ENCODE measurements at regions not wholly inside any gene's neighbourhood (a gene's known extent, or its start where the extent isn't known, plus 50 kb on each side); places are given as distances from the start of the nearest gene placed in this dataset.

DNA sequence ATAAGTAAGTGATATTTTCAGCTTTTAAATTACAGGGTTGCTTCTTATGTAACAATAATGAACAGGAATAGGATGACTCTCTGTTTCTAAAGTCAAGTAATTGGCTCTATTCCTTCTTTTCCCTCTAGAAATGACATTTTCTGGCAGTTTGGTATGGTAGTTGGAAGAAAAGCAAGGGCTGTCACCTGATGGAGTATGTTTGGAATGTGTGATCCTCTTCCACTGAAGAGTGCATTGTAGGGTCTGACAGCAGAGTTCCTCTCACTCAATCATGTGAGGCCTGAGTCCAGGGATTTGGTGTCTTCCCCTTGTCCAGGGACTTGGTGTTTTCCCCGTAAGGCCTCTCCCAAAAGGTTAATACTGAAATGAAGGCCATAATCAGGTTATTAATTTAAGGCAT, 233.8 kb upstream of the FBXL7 start:
- intact Hi-C loops (cut with micrococcal nuclease) = no loop called here

DNA sequence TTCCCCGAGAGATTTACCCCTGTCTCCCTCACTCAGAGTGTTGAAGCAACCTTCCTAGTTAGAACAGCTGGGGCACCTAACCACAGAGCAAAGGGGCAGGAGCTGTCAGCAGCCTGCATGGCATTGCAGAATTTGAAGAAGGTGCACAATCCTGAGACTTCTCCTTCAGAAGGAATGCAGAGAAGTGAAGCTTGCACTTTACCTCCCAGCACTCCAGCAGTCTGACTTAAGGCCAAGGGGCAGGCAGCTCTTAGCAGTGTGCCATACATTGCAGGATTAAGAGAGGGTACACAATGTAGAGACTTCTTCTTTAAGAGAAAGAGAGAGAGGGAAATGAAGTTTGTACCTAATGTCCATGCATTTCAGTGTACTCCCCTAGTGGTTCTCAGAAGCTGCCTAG, 236.0 kb upstream of the FBXL7 start:
- intact Hi-C loops (cut with micrococcal nuclease) = no loop called here

DNA sequence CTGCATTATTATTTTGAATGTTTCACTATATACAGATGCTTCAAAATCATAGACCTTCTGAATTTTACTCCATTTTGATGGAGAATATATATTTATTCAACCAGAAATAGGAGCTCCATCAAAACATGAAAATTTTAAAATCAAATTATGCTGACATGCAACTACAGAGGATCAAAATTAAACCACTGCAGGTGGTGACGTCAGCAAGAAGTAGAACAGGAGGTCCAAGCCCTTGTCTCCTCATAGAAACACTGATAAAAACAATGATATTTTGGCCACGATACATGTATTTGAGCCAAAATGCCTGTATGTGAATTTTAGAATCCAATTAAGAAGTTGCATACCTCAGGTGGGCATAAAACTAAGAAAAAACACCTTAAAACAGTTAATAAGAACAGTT, 236.6 kb upstream of the FBXL7 start:
- intact Hi-C loops (cut with micrococcal nuclease) = no loop called here

DNA sequence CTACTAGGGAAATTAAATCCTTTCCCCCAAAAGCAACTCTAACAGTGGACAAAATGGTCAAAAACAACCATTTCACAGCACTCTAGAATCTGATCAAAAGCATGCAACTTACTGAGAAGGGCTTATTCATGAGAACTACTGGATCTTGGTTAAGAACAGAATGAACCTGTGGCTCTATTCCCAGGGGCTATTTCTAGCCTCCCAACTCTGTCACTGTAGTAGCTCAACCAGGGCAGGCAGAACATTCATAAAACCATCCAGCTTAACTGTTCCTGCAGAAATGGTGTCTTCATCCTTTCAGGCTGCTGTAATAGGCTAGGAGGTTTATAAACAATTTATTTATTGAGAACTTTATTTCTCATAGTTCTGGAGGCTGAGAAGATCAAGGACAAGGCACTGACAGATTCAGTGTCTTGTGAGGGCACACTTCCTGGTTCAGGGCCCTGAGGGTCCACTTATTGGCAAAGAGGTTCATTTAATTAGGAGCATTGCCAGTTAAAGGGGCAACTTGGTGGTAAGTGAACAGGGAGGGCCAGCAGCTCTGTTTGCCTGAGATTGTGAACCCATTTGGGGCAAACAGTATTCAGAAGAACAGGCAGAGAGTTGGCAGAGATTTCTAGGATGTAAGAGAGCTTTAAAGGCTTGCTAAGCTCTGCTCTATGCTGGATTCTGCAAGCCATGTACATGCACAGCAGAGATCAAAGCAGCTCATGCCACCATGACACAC, 238.5 kb upstream of the FBXL7 start:
- intact Hi-C loops (cut with micrococcal nuclease) = no loop called here

DNA sequence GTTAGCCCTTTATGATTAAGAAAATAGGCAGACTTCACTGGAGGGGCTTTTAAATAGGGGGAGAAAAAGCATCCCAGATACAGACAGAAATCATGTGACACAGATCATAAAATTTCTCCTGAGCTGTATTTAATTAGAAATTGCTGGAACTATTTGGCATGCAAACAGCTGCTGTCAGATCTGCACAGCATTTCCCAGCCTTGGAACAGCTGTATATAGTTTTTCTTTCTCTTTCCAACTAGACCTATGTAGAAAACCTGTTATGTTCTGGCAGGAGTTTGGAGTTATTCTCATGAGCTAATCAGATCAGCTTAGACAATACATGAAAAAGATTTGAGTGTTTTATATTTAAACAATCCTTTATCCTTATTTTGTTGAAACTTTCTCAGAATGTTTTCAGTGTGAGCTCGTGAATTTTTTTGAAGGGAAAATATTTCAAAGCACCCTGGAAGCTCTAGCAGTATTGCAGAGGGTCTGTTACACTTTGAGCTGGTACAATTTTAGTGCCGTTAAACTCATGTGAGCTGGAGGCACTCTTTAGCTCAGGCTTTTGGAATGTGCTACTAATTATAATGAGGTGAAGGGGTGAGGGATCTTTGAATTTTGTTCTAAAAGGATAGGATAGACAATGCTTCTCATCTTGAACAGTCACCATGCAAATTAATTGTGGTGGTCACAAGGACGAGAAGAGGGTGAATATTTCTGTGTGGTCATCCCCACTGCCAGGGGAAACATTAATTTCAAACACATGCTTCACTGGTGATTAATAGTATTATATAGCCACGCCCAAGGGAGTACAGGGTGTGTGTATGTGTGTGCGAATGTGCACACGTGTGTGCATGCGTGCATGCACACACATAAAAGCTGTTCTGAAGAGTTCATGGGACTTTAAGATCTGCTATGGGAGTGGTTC, 239.4 kb upstream of the FBXL7 start:
- intact Hi-C loops (cut with micrococcal nuclease) = no loop called here

DNA sequence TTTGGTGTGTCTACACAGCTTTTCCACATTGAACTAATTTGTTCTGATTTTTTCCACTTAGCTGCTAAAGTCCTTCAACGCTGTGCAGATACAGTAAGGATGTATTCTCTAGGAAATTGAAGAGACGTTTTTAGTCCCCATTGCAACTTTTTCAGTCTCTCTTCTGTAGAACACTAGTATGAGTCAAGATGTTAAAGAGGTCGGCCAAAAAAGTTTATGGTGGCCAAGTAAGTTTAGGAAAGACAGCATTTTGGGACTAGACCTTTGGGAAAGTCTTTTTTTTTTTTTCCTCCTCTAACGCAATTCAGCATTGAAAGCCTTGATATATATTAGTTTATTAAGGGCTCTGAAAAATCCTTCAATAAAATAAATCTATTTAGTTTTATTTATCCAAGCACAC, 243.5 kb upstream of the FBXL7 start:
- intact Hi-C loops (cut with micrococcal nuclease) = no loop called here

DNA sequence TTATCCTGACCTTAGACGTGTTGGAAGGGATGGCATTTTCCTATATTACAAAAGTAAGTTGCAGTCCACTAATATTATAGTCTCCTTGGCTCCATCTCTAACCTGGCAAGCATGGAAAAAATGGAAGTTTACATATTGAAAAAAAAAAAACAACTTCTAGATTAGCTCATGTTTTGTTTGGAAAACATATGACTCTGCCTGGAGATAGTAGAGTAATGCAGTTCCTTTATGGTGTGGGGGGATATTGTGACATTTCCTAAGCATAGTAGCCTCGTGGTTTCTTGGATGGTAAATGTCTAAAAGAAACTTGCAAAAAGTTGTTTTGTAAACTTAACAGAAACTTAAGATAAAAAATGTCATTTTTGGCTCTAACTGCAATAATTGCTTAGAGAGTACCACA, 244.4 kb upstream of the FBXL7 start:
- intact Hi-C loops (cut with micrococcal nuclease) = no loop called here

DNA sequence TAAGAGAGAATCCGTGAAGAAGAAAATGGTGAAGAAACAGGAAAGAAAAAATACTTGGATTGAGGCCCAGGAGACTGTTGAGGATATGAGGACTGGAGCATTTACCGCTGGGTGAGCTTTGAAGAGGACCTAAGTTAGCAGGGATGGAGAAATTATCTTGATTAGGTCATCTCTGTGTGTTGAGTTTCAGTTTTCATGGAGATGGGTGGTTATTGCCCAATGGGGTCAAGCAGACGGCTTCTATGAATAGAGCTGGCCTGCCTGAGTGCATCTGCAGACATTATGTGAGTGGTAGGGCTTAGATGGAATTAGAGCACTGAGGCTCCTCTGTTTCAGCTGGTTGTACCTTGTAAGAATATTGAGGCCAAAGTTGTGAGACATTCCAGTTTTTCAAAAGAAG, 245.4 kb upstream of the FBXL7 start:
- intact Hi-C loops (cut with micrococcal nuclease) = no loop called here

DNA sequence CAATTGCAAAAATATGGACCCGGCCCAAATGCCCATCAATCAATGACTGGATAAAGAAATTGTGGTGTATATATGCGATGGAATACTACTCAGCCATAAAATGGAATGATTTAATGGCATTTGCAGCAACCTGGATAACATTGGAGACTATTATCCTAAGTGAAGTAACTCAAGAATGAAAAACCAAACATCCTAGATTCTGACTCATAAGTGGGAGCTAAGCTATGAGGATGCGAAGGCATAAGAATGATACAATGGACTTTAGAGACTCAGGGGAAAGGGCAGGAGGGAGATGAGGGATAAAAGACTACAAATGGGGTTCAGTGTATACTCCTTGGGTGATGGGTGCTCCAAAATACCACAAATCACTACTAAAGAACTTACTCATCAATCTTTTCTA, 247.6 kb upstream of the FBXL7 start:
- intact Hi-C loops (cut with micrococcal nuclease) = no loop called here

DNA sequence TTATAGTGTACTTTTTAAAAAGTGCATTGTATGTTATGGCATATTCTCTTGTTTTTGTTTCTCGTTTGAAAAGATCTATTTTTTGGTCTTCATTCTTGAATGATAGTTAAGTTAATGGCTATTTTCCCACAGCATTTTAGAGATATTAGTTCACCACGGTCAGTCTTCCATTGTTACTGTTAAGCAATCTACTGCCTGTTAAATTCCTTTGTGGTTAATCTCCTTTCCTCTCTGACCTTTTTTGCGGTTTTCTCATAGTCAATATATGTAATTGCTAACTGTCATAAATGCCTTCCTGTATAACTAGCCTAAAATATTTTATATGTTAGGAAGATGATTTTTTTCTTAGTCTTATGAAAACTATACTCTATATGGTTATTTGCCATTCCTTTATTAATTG, 250.8 kb upstream of the FBXL7 start:
- intact Hi-C loops (cut with micrococcal nuclease) = no loop called here

DNA sequence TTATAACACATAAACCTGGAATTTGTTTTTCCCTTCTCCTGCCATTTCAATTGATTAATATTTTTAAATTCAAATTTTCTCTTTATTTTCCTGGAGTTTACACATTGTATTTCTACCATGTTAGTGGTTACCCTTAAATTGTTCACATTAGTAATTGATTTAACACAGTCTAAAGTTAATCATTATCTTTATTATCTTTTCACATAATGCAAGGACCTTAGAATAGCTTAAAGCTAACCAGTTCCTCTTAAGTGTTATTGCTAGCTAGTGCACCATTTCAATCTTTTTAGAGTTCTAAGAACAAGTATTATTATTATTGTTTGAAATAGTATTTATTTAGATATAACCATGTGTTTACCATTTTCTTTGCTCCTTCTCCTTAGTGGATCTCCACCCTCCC, 251.2 kb upstream of the FBXL7 start:
- intact Hi-C loops (cut with micrococcal nuclease) = no loop called here

DNA sequence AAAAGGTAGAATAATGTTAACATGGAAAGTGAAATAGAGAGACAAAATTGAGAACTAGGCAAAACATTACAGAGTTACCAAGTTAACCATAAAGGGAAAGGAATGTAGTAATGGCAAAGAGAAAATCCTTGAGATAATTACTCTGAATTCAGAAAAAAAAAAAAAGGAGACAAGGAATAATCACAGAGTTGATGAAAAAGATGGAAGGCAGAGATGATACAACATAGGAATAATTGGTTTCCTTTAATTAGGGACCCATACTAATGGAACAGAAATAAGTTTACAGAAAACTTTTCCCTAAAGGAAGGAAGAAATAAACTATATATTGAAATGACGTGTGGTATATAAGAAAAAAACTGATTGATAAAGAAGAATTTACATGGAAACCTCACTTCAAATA, 254.1 kb upstream of the FBXL7 start:
- intact Hi-C loops (cut with micrococcal nuclease) = no loop called here

DNA sequence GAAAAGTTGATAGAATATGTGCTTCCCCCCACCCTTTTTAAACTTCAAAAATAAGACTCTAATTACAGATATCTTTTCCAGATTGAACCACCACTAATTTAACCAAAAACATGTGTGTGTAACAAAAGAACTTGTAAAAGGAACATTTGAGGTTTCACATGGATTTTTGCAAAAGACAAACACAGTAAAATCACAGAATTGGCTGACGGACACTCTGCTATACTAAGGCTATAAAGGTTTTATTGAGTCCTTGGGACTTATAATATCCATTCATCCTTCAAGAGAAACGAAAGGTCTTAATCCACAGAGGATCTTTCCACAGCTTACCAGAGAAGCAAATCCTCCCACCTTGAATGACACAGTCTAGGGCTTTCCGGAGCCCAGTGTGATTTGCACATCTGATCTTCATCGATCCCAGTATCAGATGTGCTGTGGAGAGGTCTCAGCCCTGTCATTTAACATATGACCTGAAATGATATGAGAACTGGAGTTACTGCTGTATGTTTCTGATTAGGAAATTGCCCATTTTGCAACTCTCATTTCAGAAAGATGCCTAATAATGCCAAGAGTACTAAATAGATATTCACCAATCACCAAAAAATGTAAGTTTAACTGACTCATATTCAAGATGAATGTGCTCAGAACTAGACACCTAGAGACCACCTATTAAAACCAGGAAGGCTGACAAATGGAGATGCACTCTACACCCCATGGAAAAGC, 256.5 kb upstream of the FBXL7 start:
- intact Hi-C loops (cut with micrococcal nuclease) = no loop called here

DNA sequence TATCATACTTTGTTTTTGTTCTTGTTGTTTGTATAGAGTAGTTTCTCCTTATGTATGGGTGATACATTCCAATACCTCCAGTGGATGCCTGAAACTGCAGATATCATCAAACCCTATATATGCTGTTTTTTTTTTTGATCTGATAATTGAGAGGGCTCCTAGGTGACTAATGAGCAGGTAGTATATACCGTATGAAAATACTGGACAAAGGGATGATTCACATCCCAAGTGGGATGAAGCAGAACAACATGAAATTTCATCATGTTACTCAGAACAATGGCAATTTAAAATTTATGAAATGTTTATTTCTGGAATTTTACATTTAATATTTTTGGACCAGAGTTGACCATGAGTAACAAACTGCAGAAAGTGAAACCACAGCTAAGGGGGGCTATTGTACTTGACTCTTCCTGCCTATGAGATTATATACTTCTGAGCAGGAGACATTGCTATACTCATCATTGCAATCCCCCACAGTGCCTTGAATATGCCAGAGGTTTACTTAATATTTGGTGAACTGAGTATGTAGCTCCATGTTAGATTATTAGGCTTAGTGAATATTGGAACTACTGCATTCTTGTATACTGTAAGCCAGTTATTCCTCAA, 258.7 kb upstream of the FBXL7 start:
- intact Hi-C loops (cut with micrococcal nuclease) = no loop called here

DNA sequence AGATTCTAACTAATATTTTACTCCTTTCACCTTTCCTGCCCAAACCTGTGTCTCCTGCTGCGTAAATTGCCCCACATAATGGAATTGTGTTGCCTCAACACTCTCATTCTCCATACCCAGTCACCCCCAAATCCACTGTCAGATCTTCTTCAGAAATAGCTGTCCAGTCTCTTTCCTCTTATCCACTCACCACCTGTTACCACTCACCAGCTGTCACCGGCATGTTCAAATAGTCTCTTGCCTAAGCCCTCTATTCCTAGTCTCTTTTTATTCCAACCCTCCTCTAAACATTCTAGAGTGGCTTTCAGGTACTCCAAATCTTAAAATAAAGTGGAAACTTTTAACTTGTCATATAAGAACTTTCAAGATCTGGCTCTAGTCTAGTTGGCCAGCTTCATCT, 262.0 kb upstream of the FBXL7 start:
- intact Hi-C loops (cut with micrococcal nuclease) = no loop called here

DNA sequence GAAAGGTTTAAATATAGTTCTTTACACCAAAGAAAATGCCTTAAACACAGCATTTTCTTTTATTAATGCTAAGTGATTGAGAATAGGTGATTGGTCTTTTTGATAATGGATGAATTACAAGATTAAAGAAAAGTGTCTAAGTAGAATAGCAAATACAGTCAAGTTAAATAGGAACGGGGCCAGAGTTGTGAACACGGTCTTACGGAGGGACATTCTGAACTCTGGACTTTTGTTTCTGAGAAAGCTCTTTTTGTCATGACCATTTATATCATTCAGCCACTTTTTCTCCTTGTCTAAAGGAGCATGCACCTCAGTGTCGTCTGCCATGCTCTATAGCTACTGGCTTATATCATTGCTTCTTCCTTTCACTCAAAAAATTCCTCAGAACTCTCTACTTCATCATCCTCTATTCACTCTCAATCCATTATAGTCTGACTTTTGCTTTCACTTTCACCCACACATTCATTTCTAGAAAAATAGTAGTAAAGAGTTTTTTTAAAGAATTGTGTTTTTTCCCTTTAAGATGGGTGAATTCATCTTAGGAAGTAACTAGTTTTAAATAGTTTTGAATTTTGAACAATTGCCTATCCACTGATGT, 263.0 kb upstream of the FBXL7 start:
- intact Hi-C loops (cut with micrococcal nuclease) = no loop called here

DNA sequence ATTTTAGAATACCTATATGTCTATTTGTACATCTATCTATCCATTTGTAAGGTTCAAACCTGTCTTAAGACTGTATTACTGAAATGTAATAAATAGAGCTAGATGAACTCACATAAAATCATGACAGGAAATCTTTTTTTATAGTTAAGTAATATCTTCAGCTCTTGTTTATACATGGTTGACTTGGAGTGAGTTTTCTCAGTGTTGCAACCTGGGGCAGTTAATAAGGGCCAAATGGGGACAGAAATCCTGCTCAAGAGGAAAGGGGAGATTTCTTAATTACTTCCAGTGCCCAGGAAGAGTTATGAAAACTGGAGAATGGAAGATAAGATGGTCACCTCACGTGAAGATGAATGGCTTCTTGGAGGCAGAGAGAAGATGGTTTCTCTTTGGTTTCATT, 265.1 kb upstream of the FBXL7 start:
- intact Hi-C loops (cut with micrococcal nuclease) = no loop called here

DNA sequence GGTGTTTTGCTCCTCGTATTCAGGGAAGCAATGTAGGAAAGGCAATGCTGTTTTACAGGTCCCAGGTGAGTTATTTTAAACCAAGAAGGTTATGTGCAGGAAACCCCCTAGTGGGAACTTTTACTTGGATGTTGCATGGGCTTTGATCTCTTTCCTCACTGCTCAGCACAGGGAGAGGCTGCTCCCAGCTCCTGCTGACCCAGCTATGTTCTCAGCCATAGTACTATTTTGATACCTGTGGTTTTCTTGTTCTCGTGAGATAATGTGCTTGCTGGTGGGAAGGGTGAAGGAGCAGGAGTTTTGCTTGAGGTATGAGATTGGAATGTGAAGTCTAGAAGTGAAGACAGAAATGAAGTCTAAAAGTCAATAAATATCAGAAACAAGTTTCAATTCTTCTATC, 265.6 kb upstream of the FBXL7 start:
- intact Hi-C loops (cut with micrococcal nuclease) = no loop called here

DNA sequence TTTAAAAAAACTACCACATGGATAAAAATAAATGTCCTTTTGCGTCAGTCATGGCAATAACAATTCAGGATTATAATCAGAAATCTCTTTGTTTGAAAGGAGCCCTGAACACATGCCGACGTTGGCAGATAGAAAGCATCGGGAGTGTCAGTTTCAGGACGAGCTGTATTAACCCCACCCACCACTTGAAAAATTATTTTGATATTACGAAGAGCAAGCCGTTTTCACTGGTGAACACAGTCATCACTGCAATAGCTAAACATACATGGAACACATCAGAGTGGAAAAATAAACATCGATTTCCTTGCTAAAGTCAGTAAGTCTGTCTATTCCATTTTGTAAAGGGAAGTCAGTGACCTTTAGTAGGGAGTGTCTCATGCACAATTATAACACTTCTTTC, 266.4 kb upstream of the FBXL7 start:
- intact Hi-C loops (cut with micrococcal nuclease) = no loop called here

DNA sequence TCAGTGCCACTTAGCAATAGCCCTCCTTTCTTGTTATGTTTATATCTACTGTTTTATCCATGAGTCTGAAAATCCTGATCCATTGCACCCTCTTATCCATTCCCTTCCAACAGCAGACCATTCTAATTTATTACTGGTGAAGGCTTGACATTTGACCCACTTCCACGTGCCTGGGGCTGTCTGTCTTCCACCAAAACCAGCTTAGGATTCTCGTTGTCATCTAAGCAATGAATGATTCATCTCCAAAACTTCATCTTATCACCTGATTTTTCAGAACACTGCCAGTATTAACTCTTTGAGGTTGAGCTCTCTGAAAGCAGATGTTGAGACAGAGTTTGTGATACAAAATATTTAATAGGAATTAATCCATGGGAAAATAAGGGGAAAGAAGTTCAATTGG, 277.8 kb upstream of the FBXL7 start:
- intact Hi-C loops (cut with micrococcal nuclease) = no loop called here

DNA sequence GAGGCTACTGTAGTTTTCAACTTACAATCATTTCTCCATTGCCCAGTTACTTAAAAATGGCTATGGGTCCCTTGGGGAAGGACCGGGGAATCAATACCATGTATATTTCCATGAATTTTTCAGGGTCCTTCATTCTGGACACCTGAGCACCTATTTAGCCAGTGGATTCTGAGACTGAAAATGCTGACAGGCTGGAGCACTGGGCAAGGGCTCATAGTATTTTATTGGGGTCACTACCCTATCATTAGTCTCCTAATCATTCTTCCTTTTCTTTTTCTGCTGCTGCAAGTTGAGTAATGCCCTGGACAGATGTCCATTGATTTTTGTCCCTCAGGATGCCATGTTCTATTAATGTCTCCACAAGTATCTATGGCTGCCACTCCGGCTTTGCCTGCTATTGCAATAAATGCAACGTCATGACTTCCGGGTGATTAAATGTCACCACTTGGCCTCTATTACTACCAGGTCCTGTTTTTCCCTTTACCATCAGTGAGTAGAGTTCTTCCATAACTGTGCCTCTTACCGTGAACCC, 279.3 kb upstream of the FBXL7 start:
- intact Hi-C loops (cut with micrococcal nuclease) = no loop called here

All from T-helper 2 cell treated with Interferon-gamma antibody and Interleukin-4, amounts not matched to agents 100 ng/mL and 5 ng/mL, for 36 hours (primary cell).